Hepatocyte (in vitro differentiated cells): ENCODE measurements at regions not wholly inside any gene's neighbourhood (a gene's known extent, or its start where the extent isn't known, plus 50 kb on each side); places are given as distances from the start of the nearest gene placed in this dataset.
A peak's percentile ranks its signal among the peaks of the same experiment; 100 is the strongest.

Experiments
- DNase-seq: peaks from one replicate; pipeline ENCODE4 v3.0.0-alpha.2; 2016; ENCODE audit warnings: low spot score
- H2AFZ ChIP-seq: fragments of 200-600 bp; sonication (generic); 2 replicates; pipeline ENCODE4 v1.6.0; 2016; ENCODE audit warnings: antibody characterized with exemption, mild to moderate bottlenecking
- H3K27ac ChIP-seq: fragments of 200-600 bp; sonication (generic); 2 replicates; pipeline ENCODE4 v1.5.1; 2016; ENCODE audit warnings: mild to moderate bottlenecking
- H3K27me3 ChIP-seq: fragments of 200-600 bp; sonication (generic); 2 replicates; pipeline ENCODE4 v1.6.1; 2016
- H3K36me3 ChIP-seq: fragments of 200-600 bp; sonication (generic); replicated peaks from 2 replicates; pipeline ENCODE4 v1.5.1; 2016; ENCODE audit warnings: low read depth; ENCODE audit not compliant: insufficient read depth
- H3K4me1 ChIP-seq: fragments of 200-600 bp; sonication (generic); 2 replicates; pipeline ENCODE4 v1.5.1; 2016; ENCODE audit warnings: mild to moderate bottlenecking, moderate library complexity; ENCODE audit not compliant: insufficient read depth
- H3K4me2 ChIP-seq: fragments of 200-600 bp; sonication (generic); 2 replicates; pipeline ENCODE4 v1.6.0; 2016
- H3K4me3 ChIP-seq: fragments of 200-600 bp; sonication (generic); 2 replicates; pipeline ENCODE4 v1.5.1; 2016; ENCODE audit warnings: mild to moderate bottlenecking
- H3K79me2 ChIP-seq: fragments of 200-600 bp; sonication (generic); 2 replicates; pipeline ENCODE4 v1.6.0; 2017; ENCODE audit warnings: mild to moderate bottlenecking
- H3K9me2 ChIP-seq: fragments of 200-600 bp; sonication (generic); replicated peaks from 2 replicates; pipeline ENCODE4 v1.6.0; 2017; ENCODE audit warnings: mild to moderate bottlenecking; ENCODE audit not compliant: insufficient read depth
- H3K9me3 ChIP-seq: fragments of 200-600 bp; sonication (generic); 2 replicates; pipeline ENCODE4 v1.5.1; 2016; ENCODE audit warnings: low read depth, mild to moderate bottlenecking
- H4K20me1 ChIP-seq: fragments of 200-600 bp; sonication (generic); 2 replicates; pipeline ENCODE4 v1.6.0; 2016; ENCODE audit warnings: mild to moderate bottlenecking; ENCODE audit not compliant: insufficient read depth, poor library complexity, severe bottlenecking
- CTCF ChIP-seq: fragments of 200-600 bp; sonication (generic); IDR thresholded peaks from 2 replicates; pipeline ENCODE4 v1.5.1; 2016; ENCODE audit warnings: antibody characterized with exemption, mild to moderate bottlenecking; ENCODE audit not compliant: poor library complexity
- EZH2 ChIP-seq: fragments of 200-600 bp; sonication (generic); IDR thresholded peaks from 2 replicates; pipeline ENCODE4 v1.6.1; 2016; ENCODE audit warnings: antibody characterized with exemption, mild to moderate bottlenecking, borderline replicate concordance
- EZH2phosphoT487 ChIP-seq: fragments of 200-600 bp; sonication (generic); IDR thresholded peaks from one replicate; pipeline ENCODE4 v1.6.1; 2018; ENCODE audit warnings: antibody characterized with exemption, mild to moderate bottlenecking, low read depth, moderate library complexity; ENCODE audit not compliant: unreplicated experiment, severe bottlenecking
- whole genome bisulfite sequencing: methylation state at CpG from one replicate; pipeline ENCODE4 v1.1.6; 2016; ENCODE audit warnings: low lambda C conversion rate; ENCODE audit errors: missing lambda C conversion rate; 5-methylcytosine and 5-hydroxymethylcytosine counted together

- TF ChIP-seq CTCF, result no peak
- TF ChIP-seq EZH2phosphoT487, result no peak
- TF ChIP-seq EZH2, result no peak
- Histone ChIP-seq H3K4me3 (no peak overlapping the region), H3K36me3 (no peaks in the 10 kb centered on the region), H3K9me3 (no peaks in the 10 kb centered on the region), H2AFZ (no peak overlapping the region), H3K9me2 (no peaks in the 10 kb centered on the region), H3K79me2 (no peaks in the 10 kb centered on the region), H3K4me1 (peaks cover 5% of the 10 kb centered on the region), H3K4me2 (no peak overlapping the region), H3K27me3 (no peaks in the 10 kb centered on the region), H3K27ac (no peak overlapping the region), H4K20me1 (no peaks in the 10 kb centered on the region)
- 88% methylated on average over 2 of the region's 2 CpGs for WGBS
- no peak for DNase-seq
Observed at GRCh38 chr6:109311471-109311870, 70.8 kb downstream of the CD164 start.

GRCh38 chr6:109309917-109310316, 72.3 kb downstream of the CD164 start:
- Histone ChIP-seq H3K36me3 (no peaks in the 10 kb centered on the region), H4K20me1 (no peaks in the 10 kb centered on the region), H3K4me2 (no peak overlapping the region), H3K9me3 (no peaks in the 10 kb centered on the region), H2AFZ (no peak overlapping the region), H3K4me1 (peaks cover 5% of the 10 kb centered on the region), H3K27ac (no peak overlapping the region), H3K27me3 (no peaks in the 10 kb centered on the region), H3K4me3 (no peak overlapping the region), H3K9me2 (no peaks in the 10 kb centered on the region), H3K79me2 (no peaks in the 10 kb centered on the region)
- WGBS, result 86% methylated on average over 5 of the region's 5 CpGs
- no peak for DNase-seq
- TF ChIP-seq EZH2, result no peak

- 53% methylated on average over 5 of the region's 5 CpGs for WGBS
- no peak overlapping the region for H2AFZ ChIP-seq
- no peaks in the 10 kb centered on the region for H3K9me3 ChIP-seq
Observed at GRCh38 chr6:109308018-109308492, 74.2 kb downstream of the CD164 start.

GRCh38 chr6:109306733-109307132, 75.5 kb downstream of the CD164 start:
- no peak for DNase-seq
- Histone ChIP-seq H3K27me3 (no peaks in the 10 kb centered on the region), H3K4me3 (no peak overlapping the region), H3K27ac (no peak overlapping the region), H3K9me2 (no peaks in the 10 kb centered on the region), H3K4me1 (peaks cover 21% of the 10 kb centered on the region), H3K9me3 (no peaks in the 10 kb centered on the region), H4K20me1 (no peaks in the 10 kb centered on the region), H3K4me2 (no peak overlapping the region), H3K36me3 (no peaks in the 10 kb centered on the region), H3K79me2 (no peaks in the 10 kb centered on the region), H2AFZ (no peak overlapping the region)
- TF ChIP-seq EZH2phosphoT487, result no peak
- no peak for TF ChIP-seq CTCF
- TF ChIP-seq EZH2, result no peak
- WGBS, result 100% methylated on average over 2 of the region's 2 CpGs

More at GRCh38 chr6:109308018-109308492, 74.2 kb downstream of the CD164 start:
- Histone ChIP-seq H3K4me3 (no peak overlapping the region), H3K4me1 (peaks cover 21% of the 10 kb centered on the region), H3K4me2 (no peak overlapping the region), H3K27me3 (no peaks in the 10 kb centered on the region), H3K79me2 (no peaks in the 10 kb centered on the region), H3K36me3 (no peaks in the 10 kb centered on the region), H4K20me1 (no peaks in the 10 kb centered on the region), H3K9me2 (no peaks in the 10 kb centered on the region), H3K27ac (peak overlapping the region; percentile 71)
- no peak for TF ChIP-seq EZH2phosphoT487
- TF ChIP-seq CTCF, result no peak
- peak; percentile 88 for DNase-seq
